ENCODE measurements at regions not wholly inside any gene's neighbourhood (a gene's known extent, or its start where the extent isn't known, plus 50 kb on each side); places are given as distances from the start of the nearest gene placed in this dataset.
"Not testable (repeated sequence)": the region's sequence is repeated elsewhere in the genome, so short reads cannot be mapped to it uniquely, and the experiment has no call there.

GRCh38 chr1:171397851-171398469 lies 84.0 kb downstream of the FMO4 start:
- Histone ChIP-seq H4K20me1 (ENCODE audit: insufficient read depth, low read length) (no peaks in the 10 kb centered on the region), H3K9me3 (replicated peaks; ENCODE audit: insufficient read depth, low read length) (no peaks in the 10 kb centered on the region), H2AFZ (ENCODE audit: low read length) (no peak overlapping the region), H3K4me3 (ENCODE audit: low read length) (no peak overlapping the region), H3K36me3 (replicated peaks; ENCODE audit: insufficient read depth, low read length) (no peaks in the 10 kb centered on the region), H3K9ac (ENCODE audit: low read length) (no peak overlapping the region), H3K4me2 (ENCODE audit: low read depth, low read length) (no peak overlapping the region), H3K27ac (ENCODE audit: low read length) (no peak overlapping the region), H3F3A (ENCODE audit: insufficient read depth, low read length) (no peaks in the 10 kb centered on the region), H3K4me1 (ENCODE audit: low read length) (no peaks in the 10 kb centered on the region), H3K27me3 (replicated peaks; ENCODE audit: insufficient read depth, low read length) (no peaks in the 10 kb centered on the region), H3K9me2 (replicated peaks; ENCODE audit: insufficient read depth, low read length) (no peaks in the 10 kb centered on the region), H3K79me2 (ENCODE audit: low read length) (no peaks in the 10 kb centered on the region)
- TF ChIP-seq EZH2phosphoT487 (IDR thresholded peaks at IDR 0.05; ENCODE audit: low read length), result no peak
- no peak for TF ChIP-seq CTCF (IDR thresholded peaks at IDR 0.05; ENCODE audit: low read length)
- no peak for TF ChIP-seq EZH2 (optimal IDR thresholded peaks at IDR 0.05; ENCODE audit: low read depth, low read length)
- no peak for DNase-seq

GRCh38 chr1:171403393-171403792 lies 81.9 kb upstream of the PRRC2C start:
- H3K4me1 ChIP-seq (ENCODE audit: low read length), result no peaks in the 10 kb centered on the region
- no peaks in the 10 kb centered on the region for H3K79me2 ChIP-seq (ENCODE audit: low read length)
- H3K27ac ChIP-seq (ENCODE audit: low read length), result no peak overlapping the region
- no peak overlapping the region for H3K4me3 ChIP-seq (ENCODE audit: low read length)
- H3K9me2 ChIP-seq (replicated peaks; ENCODE audit: insufficient read depth, low read length), result no peaks in the 10 kb centered on the region
- no peak for TF ChIP-seq EZH2phosphoT487 (IDR thresholded peaks at IDR 0.05; ENCODE audit: low read length)
- no peak overlapping the region for H2AFZ ChIP-seq (ENCODE audit: low read length)
- DNase-seq, result no peak
- no peaks in the 10 kb centered on the region for H3F3A ChIP-seq (ENCODE audit: insufficient read depth, low read length)
- no peaks in the 10 kb centered on the region for H4K20me1 ChIP-seq (ENCODE audit: insufficient read depth, low read length)
- H3K9ac ChIP-seq (ENCODE audit: low read length), result no peak overlapping the region
- H3K9me3 ChIP-seq (replicated peaks; ENCODE audit: insufficient read depth, low read length), result no peaks in the 10 kb centered on the region
- H3K27me3 ChIP-seq (replicated peaks; ENCODE audit: insufficient read depth, low read length), result no peaks in the 10 kb centered on the region
- H3K4me2 ChIP-seq (ENCODE audit: low read depth, low read length), result no peak overlapping the region
- no peaks in the 10 kb centered on the region for H3K36me3 ChIP-seq (replicated peaks; ENCODE audit: insufficient read depth, low read length)

- no peak for DNase-seq
- Histone ChIP-seq H3F3A (ENCODE audit: insufficient read depth, low read length) (no peaks in the 10 kb centered on the region), H3K4me2 (ENCODE audit: low read depth, low read length) (no peak overlapping the region), H3K9me3 (replicated peaks; ENCODE audit: insufficient read depth, low read length) (no peaks in the 10 kb centered on the region), H3K4me3 (ENCODE audit: low read length) (no peak overlapping the region), H3K27ac (ENCODE audit: low read length) (no peak overlapping the region), H3K9ac (ENCODE audit: low read length) (no peak overlapping the region), H3K9me2 (replicated peaks; ENCODE audit: insufficient read depth, low read length) (no peaks in the 10 kb centered on the region), H2AFZ (ENCODE audit: low read length) (no peak overlapping the region), H3K4me1 (ENCODE audit: low read length) (no peaks in the 10 kb centered on the region), H4K20me1 (ENCODE audit: insufficient read depth, low read length) (no peaks in the 10 kb centered on the region), H3K36me3 (replicated peaks; ENCODE audit: insufficient read depth, low read length) (no peaks in the 10 kb centered on the region), H3K27me3 (replicated peaks; ENCODE audit: insufficient read depth, low read length) (no peaks in the 10 kb centered on the region), H3K79me2 (ENCODE audit: low read length) (no peaks in the 10 kb centered on the region)
- TF ChIP-seq EZH2phosphoT487 (IDR thresholded peaks at IDR 0.05; ENCODE audit: low read length), result no peak
- no peak for TF ChIP-seq CTCF (IDR thresholded peaks at IDR 0.05; ENCODE audit: low read length)
- TF ChIP-seq EZH2 (optimal IDR thresholded peaks at IDR 0.05; ENCODE audit: low read depth, low read length), result no peak
These were observed 80.0 kb upstream of the PRRC2C start for GRCh38 chr1:171405391-171405714.

GRCh38 chr1:171413557-171413956 lies 71.8 kb upstream of the PRRC2C start:
- not testable (repeated sequence) for H3K27me3 ChIP-seq (replicated peaks; ENCODE audit: insufficient read depth, low read length); H3K4me3 ChIP-seq (ENCODE audit: low read length); H3K27ac ChIP-seq (ENCODE audit: low read length); H3K4me1 ChIP-seq (ENCODE audit: low read length); H3K9me2 ChIP-seq (replicated peaks; ENCODE audit: insufficient read depth, low read length); H3K4me2 ChIP-seq (ENCODE audit: low read depth, low read length); DNase-seq; H3K9me3 ChIP-seq (replicated peaks; ENCODE audit: insufficient read depth, low read length); H3F3A ChIP-seq (ENCODE audit: insufficient read depth, low read length); H4K20me1 ChIP-seq (ENCODE audit: insufficient read depth, low read length); H2AFZ ChIP-seq (ENCODE audit: low read length); H3K9ac ChIP-seq (ENCODE audit: low read length); H3K36me3 ChIP-seq (replicated peaks; ENCODE audit: insufficient read depth, low read length); H3K79me2 ChIP-seq (ENCODE audit: low read length)

Data from MM.1S (cell line).